MCF 10A (cell line): ENCODE measurements at regions not wholly inside any gene's neighbourhood (a gene's known extent, or its start where the extent isn't known, plus 50 kb on each side); places are given as distances from the start of the nearest gene placed in this dataset.
A peak's percentile ranks its signal among the peaks of the same experiment; 100 is the strongest.

ENCODE experiments used
- BruUV-seq: library from RNA; stranded (reverse); fragments of 400-500 nt; replicated peaks from 2 replicates; lab custom pipeline; 2021; lab: Mats Ljungman, UMichigan
- CTCF ChIA-PET: fragments of 300-600 bp; sonication (Branson Sonifier 250); formaldehyde crosslinking; extraction: SDS; loops from one replicate; lab custom pipeline; 2021; ENCODE audit warnings: antibody characterized with exemption, inconsistent platforms; lab: Yijun Ruan, JAX
- POLR2A ChIA-PET: fragments of 300-600, 350-650 bp; sonication (Branson Sonifier 250); formaldehyde crosslinking; extraction: SDS; loops from one replicate; lab custom pipeline; 2020; ENCODE audit warnings: antibody characterized with exemption, inconsistent platforms; lab: Yijun Ruan, JAX
- DNase-seq: peaks from one replicate; pipeline ENCODE4 v3.0.0-alpha.2; 2018; ENCODE audit not compliant: unreplicated experiment
- H3K27ac Mint-ChIP-seq: one replicate; pipeline ENCODE4 v1.8.0; 2022; ENCODE audit warnings: mild to moderate bottlenecking, low read depth, mixed read lengths; ENCODE audit not compliant: unreplicated experiment
- H3K27me3 Mint-ChIP-seq: one replicate; pipeline ENCODE4 v1.8.0; 2022; ENCODE audit warnings: mixed read lengths; ENCODE audit not compliant: insufficient read depth, unreplicated experiment
- H3K36me3 Mint-ChIP-seq: one replicate; pipeline ENCODE4 v1.8.0; 2022; ENCODE audit warnings: mild to moderate bottlenecking, moderate library complexity, mixed read lengths; ENCODE audit not compliant: insufficient read depth, unreplicated experiment
- H3K4me1 Mint-ChIP-seq: one replicate; pipeline ENCODE4 v1.8.0; 2022; ENCODE audit warnings: mixed read lengths; ENCODE audit not compliant: insufficient read depth, unreplicated experiment
- H3K4me3 Mint-ChIP-seq: one replicate; pipeline ENCODE4 v1.8.0; 2022; ENCODE audit warnings: mild to moderate bottlenecking, moderate library complexity, mixed read lengths; ENCODE audit not compliant: unreplicated experiment
- H3K9me3 Mint-ChIP-seq: one replicate; pipeline ENCODE4 v1.8.0; 2022; ENCODE audit warnings: mixed read lengths; ENCODE audit not compliant: unreplicated experiment
- CTCF ChIP-seq: fragments of 200-600 bp; IDR thresholded peaks from one replicate; pipeline ENCODE4 v1.8.0; 2022; ENCODE audit warnings: antibody characterized with exemption, mild to moderate bottlenecking; ENCODE audit not compliant: unreplicated experiment
- intact Hi-C: fragments of 100-400 bp; cut with micrococcal nuclease; formaldehyde crosslinking; loops from 2 replicates; pipeline ENCODE4 v1.14.1; 2022

GRCh38 chr13:84082462-84082861, 200.2 kb upstream of the SLITRK1 start:
- BruUV-seq: no TSS peak
- CTCF ChIA-PET: interaction anchor here (0.7 kb wide), 1 partner anchor 527 kb away, joined by 3 read pairs; no protein-coding TSS in a partner anchor

GRCh38 chr13:84080748-84081530, 198.7 kb upstream of the SLITRK1 start:
- POLR2A ChIA-PET: interaction anchor here (0.6 to 1.2 kb wide), 2 partner anchors 26 to 534 kb away, joined by 3 read pairs; no protein-coding TSS in a partner anchor
- no peak overlapping the region for H3K4me3 Mint-ChIP-seq
- H3K27ac Mint-ChIP-seq: no peak overlapping the region
- no peaks in the 10 kb centered on the region for H3K4me1 Mint-ChIP-seq
- H3K9me3 Mint-ChIP-seq: no peaks in the 10 kb centered on the region
- intact Hi-C loops: no loop called here
- TF ChIP-seq CTCF: no peak
- H3K36me3 Mint-ChIP-seq: no peaks in the 10 kb centered on the region
- CTCF ChIA-PET: interaction anchor here (0.7 kb wide), 1 partner anchor 319 kb away, joined by 3 read pairs; no protein-coding TSS in a partner anchor
- H3K27me3 Mint-ChIP-seq: no peaks in the 10 kb centered on the region
- DNase-seq: no peak
- BruUV-seq: no TSS peak

More at GRCh38 chr13:84082462-84082861, 200.2 kb upstream of the SLITRK1 start:
- POLR2A ChIA-PET: no interaction called here
- H3K4me1 Mint-ChIP-seq: no peaks in the 10 kb centered on the region
- no peaks in the 10 kb centered on the region for H3K27me3 Mint-ChIP-seq
- no peak for TF ChIP-seq CTCF
- H3K27ac Mint-ChIP-seq: no peak overlapping the region
- no peak for DNase-seq
- H3K4me3 Mint-ChIP-seq: no peak overlapping the region
- H3K36me3 Mint-ChIP-seq: no peaks in the 10 kb centered on the region
- intact Hi-C loops: no loop called here
- H3K9me3 Mint-ChIP-seq: peaks cover 4% of the 10 kb centered on the region

GRCh38 chr13:84077271-84077670, 195.0 kb upstream of the SLITRK1 start:
- H3K4me3 Mint-ChIP-seq: no peak overlapping the region
- ChIA-PET POLR2A (interaction anchor here (1.2 kb wide), 1 partner anchor 13 kb away, joined by 3 read pairs; no protein-coding TSS in a partner anchor), CTCF (no interaction called here)
- no peaks in the 10 kb centered on the region for H3K4me1 Mint-ChIP-seq
- intact Hi-C loops: no loop called here
- DNase-seq: peak; percentile 14
- H3K9me3 Mint-ChIP-seq: no peaks in the 10 kb centered on the region
- BruUV-seq: no TSS peak
- H3K36me3 Mint-ChIP-seq: no peaks in the 10 kb centered on the region
- no peak overlapping the region for H3K27ac Mint-ChIP-seq
- TF ChIP-seq CTCF: no peak
- no peaks in the 10 kb centered on the region for H3K27me3 Mint-ChIP-seq

GRCh38 chr13:84076280-84076679, 194.0 kb upstream of the SLITRK1 start:
- no peak overlapping the region for H3K27ac Mint-ChIP-seq
- intact Hi-C loops: no loop called here
- ChIA-PET POLR2A (interaction anchor here (1.2 kb wide), 1 partner anchor 12 kb away, joined by 3 read pairs; no protein-coding TSS in a partner anchor), CTCF (no interaction called here)
- no peak for TF ChIP-seq CTCF
- no peaks in the 10 kb centered on the region for H3K36me3 Mint-ChIP-seq
- DNase-seq: no peak
- H3K27me3 Mint-ChIP-seq: no peaks in the 10 kb centered on the region
- H3K9me3 Mint-ChIP-seq: no peaks in the 10 kb centered on the region
- no peaks in the 10 kb centered on the region for H3K4me1 Mint-ChIP-seq
- H3K4me3 Mint-ChIP-seq: no peak overlapping the region
- no TSS peak for BruUV-seq
